Naive thymus-derived CD4-positive, alpha-beta T cell (primary cell): ENCODE measurements at regions not wholly inside any gene's neighbourhood (a gene's known extent, or its start where the extent isn't known, plus 50 kb on each side); places are given as distances from the start of the nearest gene placed in this dataset.

Source experiments
- ATAC-seq: fragments of 150-1000 bp; cut with Tn5 transposase; 2 replicates; pipeline ENCODE4 v1.10.0; 2021; ENCODE audit warnings: mild to moderate bottlenecking, moderate library complexity
- CTCF ChIA-PET: fragments of 350-600 bp; sonication (Branson Sonifier 250); formaldehyde crosslinking; loops from one replicate; lab custom pipeline; 2021; ENCODE audit warnings: antibody characterized with exemption; lab: Charles Lee
- POLR2A ChIA-PET: fragments of 350-600 bp; sonication (Branson Sonifier 250); formaldehyde crosslinking; loops from one replicate; lab custom pipeline; 2021; ENCODE audit warnings: antibody characterized with exemption, inconsistent platforms; lab: Charles Lee
- DNase-seq, 9 donors: peaks; one replicate each; pipeline versions ENCODE4 v3.0.0 to v3.0.0-alpha.2; 2020 to 2022; ENCODE audit warnings: mixed read lengths in 1 of 9
- H3K27ac ChIP-seq: one replicate; pipeline ENCODE4 v1.7.0; 2013; ENCODE audit warnings: mild to moderate bottlenecking, low read depth, low read length, moderate library complexity
- H3K27me3 ChIP-seq, 2 donors: one replicate each; pipeline ENCODE4 v1.7.0; 2013; ENCODE audit warnings: low read length in 2 of 2, mild to moderate bottlenecking in 2 of 2, moderate library complexity in 2 of 2; ENCODE audit not compliant: control insufficient read depth in 2 of 2, insufficient read depth in 2 of 2
- H3K36me3 ChIP-seq, 3 experiments: 1 replicate in 2 of 3; 2 replicates in 1 of 3; pipeline ENCODE4 v1.7.0; 2013; ENCODE audit warnings: low read length in 3 of 3, mild to moderate bottlenecking in 3 of 3, moderate library complexity in 1 of 3; ENCODE audit not compliant: insufficient read depth in 3 of 3, control insufficient read depth in 2 of 3
- H3K4me1 ChIP-seq, 2 donors: one replicate each; pipeline ENCODE4 v1.7.0; 2013; ENCODE audit warnings: low read length in 2 of 2, mild to moderate bottlenecking in 2 of 2, moderate library complexity in 1 of 2; ENCODE audit not compliant: control insufficient read depth in 2 of 2, insufficient read depth in 2 of 2
- H3K4me3 ChIP-seq: 2 replicates; pipeline ENCODE4 v1.7.0; 2013; ENCODE audit warnings: mild to moderate bottlenecking, low read length
- H3K9me3 ChIP-seq, 3 experiments: 1 replicate in 2 of 3; 2 replicates in 1 of 3; pipeline ENCODE4 v1.7.0; 2013; ENCODE audit warnings: low read length in 3 of 3; ENCODE audit not compliant: control insufficient read depth in 2 of 3
- H3K27ac Mint-ChIP-seq, 9 donors: one replicate each; pipeline ENCODE4 v1.8.0; 2020 to 2022; ENCODE audit warnings: mixed read lengths in 9 of 9, mild to moderate bottlenecking in 8 of 9, moderate library complexity in 5 of 9, inconsistent platforms in 2 of 9
- H3K27me3 Mint-ChIP-seq, 5 donors: one replicate each; pipeline ENCODE4 v1.8.0; 2021 to 2022; ENCODE audit warnings: mixed read lengths in 5 of 5, mild to moderate bottlenecking in 1 of 5
- H3K36me3 Mint-ChIP-seq, 5 donors: one replicate each; pipeline ENCODE4 v1.8.0; 2020 to 2022; ENCODE audit warnings: mixed read lengths in 5 of 5, mild to moderate bottlenecking in 3 of 5, inconsistent platforms in 1 of 5
- H3K4me1 Mint-ChIP-seq, 7 donors: one replicate each; pipeline ENCODE4 v1.8.0; 2020 to 2022; ENCODE audit warnings: mixed read lengths in 7 of 7, mild to moderate bottlenecking in 3 of 7, inconsistent platforms in 1 of 7
- H3K4me3 Mint-ChIP-seq, 10 donors: one replicate each; pipeline ENCODE4 v1.8.0; 2020 to 2022; ENCODE audit warnings: mild to moderate bottlenecking in 10 of 10, mixed read lengths in 10 of 10, moderate library complexity in 6 of 10, inconsistent platforms in 2 of 10
- H3K9me3 Mint-ChIP-seq, 11 donors: one replicate each; pipeline ENCODE4 v1.8.0; 2020 to 2022; ENCODE audit warnings: mixed read lengths in 11 of 11, mild to moderate bottlenecking in 4 of 11, inconsistent platforms in 1 of 11, moderate library complexity in 1 of 11
- intact Hi-C, 2 donors: fragments of 100-400 bp; cut with micrococcal nuclease; formaldehyde crosslinking; loops; one replicate each; pipeline ENCODE4 v1.15.1; 2023

GRCh38 chr1:81559662-81560350 lies 240.9 kb upstream of the ADGRL2 start:
- peaks cover 0 to 7% (median 0%) of the 10 kb centered on the region in 5 donors for H3K27me3 Mint-ChIP-seq
- ATAC-seq (no peak), DNase-seq (no peak)
- no peaks in the 10 kb centered on the region for H3K36me3 Mint-ChIP-seq
- H3K4me3 Mint-ChIP-seq, result no peak overlapping the region
- H3K27ac Mint-ChIP-seq, result no peak overlapping the region
- no peaks in the 10 kb centered on the region for H3K27me3 ChIP-seq
- H3K9me3 Mint-ChIP-seq, result peaks cover 0 to 3% (median 0%) of the 10 kb centered on the region in 11 donors
- no peaks in the 10 kb centered on the region for H3K36me3 ChIP-seq
- H3K4me1 Mint-ChIP-seq, result no peaks in the 10 kb centered on the region
- H3K4me3 ChIP-seq, result no peak overlapping the region
- ChIA-PET POLR2A (no interaction called here), CTCF (no interaction called here)
- H3K9me3 ChIP-seq, result no peaks in the 10 kb centered on the region
- no peaks in the 10 kb centered on the region for H3K4me1 ChIP-seq
- no peak overlapping the region for H3K27ac ChIP-seq
- intact Hi-C loops, result no loop called here

- H3K4me1 ChIP-seq, result no peaks in the 10 kb centered on the region
- intact Hi-C loops, result no loop called here
- H3K27me3 ChIP-seq, result no peaks in the 10 kb centered on the region
- Mint-ChIP-seq H3K4me1 (no peaks in the 10 kb centered on the region), H3K9me3 (peaks cover 0 to 3% (median 0%) of the 10 kb centered on the region in 11 donors), H3K27me3 (no peaks in the 10 kb centered on the region), H3K36me3 (no peaks in the 10 kb centered on the region), H3K27ac (no peak overlapping the region), H3K4me3 (no peak overlapping the region)
- H3K9me3 ChIP-seq, result no peaks in the 10 kb centered on the region
- CTCF ChIA-PET, result no interaction called here
- POLR2A ChIA-PET, result no interaction called here
- ATAC-seq, result no peak
- no peak overlapping the region for H3K27ac ChIP-seq
- H3K4me3 ChIP-seq, result no peak overlapping the region
- no peak for DNase-seq
- no peaks in the 10 kb centered on the region for H3K36me3 ChIP-seq
Observed at GRCh38 chr1:81558291-81559076, 242.2 kb upstream of the ADGRL2 start.

- H3K27ac ChIP-seq, result no peak overlapping the region
- Mint-ChIP-seq H3K9me3 (peaks cover 0 to 3% (median 0%) of the 10 kb centered on the region in 11 donors), H3K36me3 (no peaks in the 10 kb centered on the region), H3K27ac (no peak overlapping the region), H3K4me1 (no peaks in the 10 kb centered on the region), H3K27me3 (no peaks in the 10 kb centered on the region), H3K4me3 (no peak overlapping the region)
- CTCF ChIA-PET, result no interaction called here
- intact Hi-C loops, result no loop called here
- H3K36me3 ChIP-seq, result no peaks in the 10 kb centered on the region
- H3K9me3 ChIP-seq, result no peaks in the 10 kb centered on the region
- H3K4me3 ChIP-seq, result no peak overlapping the region
- no peaks in the 10 kb centered on the region for H3K27me3 ChIP-seq
- DNase-seq (no peak), ATAC-seq (no peak)
- H3K4me1 ChIP-seq, result no peaks in the 10 kb centered on the region
- POLR2A ChIA-PET, result no interaction called here
Observed at GRCh38 chr1:81556968-81557367, 243.8 kb upstream of the ADGRL2 start.

GRCh38 chr1:81554534-81554933 lies 246.2 kb upstream of the ADGRL2 start:
- ATAC-seq, result no peak
- no peak overlapping the region for H3K4me3 Mint-ChIP-seq
- H3K27me3 ChIP-seq, result no peaks in the 10 kb centered on the region
- no peak overlapping the region for H3K4me3 ChIP-seq
- no peaks in the 10 kb centered on the region for H3K27me3 Mint-ChIP-seq
- ChIA-PET POLR2A (no interaction called here), CTCF (interaction anchor here (0.6 kb wide), 1 partner anchor 222 kb away, joined by 3 read pairs; no protein-coding TSS in a partner anchor)
- H3K4me1 Mint-ChIP-seq, result no peaks in the 10 kb centered on the region
- no peak overlapping the region for H3K27ac ChIP-seq
- DNase-seq, result no peak
- H3K4me1 ChIP-seq, result no peaks in the 10 kb centered on the region
- H3K9me3 ChIP-seq, result no peaks in the 10 kb centered on the region
- no peaks in the 10 kb centered on the region for H3K9me3 Mint-ChIP-seq
- intact Hi-C loops, result no loop called here
- H3K36me3 ChIP-seq, result no peaks in the 10 kb centered on the region
- no peak overlapping the region for H3K27ac Mint-ChIP-seq
- no peaks in the 10 kb centered on the region for H3K36me3 Mint-ChIP-seq

GRCh38 chr1:81554108-81554507 lies 246.6 kb upstream of the ADGRL2 start:
- CTCF ChIA-PET, result interaction anchor here (0.6 kb wide), 1 partner anchor 222 kb away, joined by 3 read pairs; no protein-coding TSS in a partner anchor

GRCh38 chr1:81553503-81553902 lies 247.2 kb upstream of the ADGRL2 start:
- H3K4me3 ChIP-seq, result no peak overlapping the region
- H3K27me3 Mint-ChIP-seq, result no peaks in the 10 kb centered on the region
- no peak overlapping the region for H3K27ac Mint-ChIP-seq
- ATAC-seq, result no peak
- no peaks in the 10 kb centered on the region for H3K9me3 ChIP-seq
- intact Hi-C loops, result no loop called here
- peaks cover 0 to 3% (median 0%) of the 10 kb centered on the region in 7 donors for H3K4me1 Mint-ChIP-seq
- H3K9me3 Mint-ChIP-seq, result no peaks in the 10 kb centered on the region
- H3K27me3 ChIP-seq, result no peaks in the 10 kb centered on the region
- ChIA-PET CTCF (no interaction called here), POLR2A (no interaction called here)
- no peaks in the 10 kb centered on the region for H3K36me3 ChIP-seq
- H3K4me1 ChIP-seq, result no peaks in the 10 kb centered on the region
- no peak overlapping the region for H3K4me3 Mint-ChIP-seq
- no peak overlapping the region for H3K27ac ChIP-seq
- no peak for DNase-seq
- H3K36me3 Mint-ChIP-seq, result no peaks in the 10 kb centered on the region

More at GRCh38 chr1:81554108-81554507, 246.6 kb upstream of the ADGRL2 start:
- Mint-ChIP-seq H3K36me3 (no peaks in the 10 kb centered on the region), H3K27me3 (no peaks in the 10 kb centered on the region), H3K27ac (no peak overlapping the region), H3K4me3 (no peak overlapping the region), H3K9me3 (no peaks in the 10 kb centered on the region), H3K4me1 (peaks cover 0 to under 1% (median 0%) of the 10 kb centered on the region in 7 donors)
- Histone ChIP-seq H3K4me3 (no peak overlapping the region), H3K4me1 (no peaks in the 10 kb centered on the region), H3K27me3 (no peaks in the 10 kb centered on the region), H3K9me3 (no peaks in the 10 kb centered on the region), H3K36me3 (no peaks in the 10 kb centered on the region), H3K27ac (no peak overlapping the region)
- ATAC-seq (no peak), DNase-seq (no peak)
- intact Hi-C loops, result no loop called here
- POLR2A ChIA-PET, result no interaction called here
